ENCODE measurements at regions not wholly inside any gene's neighbourhood (a gene's known extent, or its start where the extent isn't known, plus 50 kb on each side); places are given as distances from the start of the nearest gene placed in this dataset.
A peak's percentile ranks its signal among the peaks of the same experiment; 100 is the strongest.

- no peak for DNase-seq
Observed at GRCh38 chr6:91580635-91581034, 993.8 kb upstream of the MAP3K7 start.

- no peak for DNase-seq
Observed at GRCh38 chr6:91575032-91575431, 988.2 kb upstream of the MAP3K7 start.

- DNase-seq: no peak
Observed at GRCh38 chr6:91573826-91574416, 987.0 kb upstream of the MAP3K7 start.

- DNase-seq: no peak
Observed at GRCh38 chr6:91572878-91573277, 986.0 kb upstream of the MAP3K7 start.

GRCh38 chr6:91569071-91569470 is 982.2 kb upstream of the MAP3K7 start:
- no peak for DNase-seq

GRCh38 chr6:91566467-91566866 is 979.6 kb upstream of the MAP3K7 start:
- DNase-seq: no peak

GRCh38 chr6:91565207-91565606 is 978.3 kb upstream of the MAP3K7 start:
- DNase-seq: no peak

GRCh38 chr6:91562955-91563354 is 976.1 kb upstream of the MAP3K7 start:
- DNase-seq: no peak

- no peak for DNase-seq
Observed at GRCh38 chr6:91560409-91560808, 973.5 kb upstream of the MAP3K7 start.

- DNase-seq: no peak
Observed at GRCh38 chr6:91540902-91541301, 954.0 kb upstream of the MAP3K7 start.

GRCh38 chr6:91539456-91539855 is 952.6 kb upstream of the MAP3K7 start:
- peak; percentile 26 for DNase-seq

GRCh38 chr6:91538622-91539021 is 951.8 kb upstream of the MAP3K7 start:
- no peak for DNase-seq

- DNase-seq: no peak
Observed at GRCh38 chr6:91534614-91535013, 947.7 kb upstream of the MAP3K7 start.

- DNase-seq: no peak
Observed at GRCh38 chr6:91523511-91523910, 936.6 kb upstream of the MAP3K7 start.

GRCh38 chr6:91521999-91522398 is 935.1 kb upstream of the MAP3K7 start:
- DNase-seq: no peak

- no peak for DNase-seq
Observed at GRCh38 chr6:91509711-91510110, 922.8 kb upstream of the MAP3K7 start.

- no peak for DNase-seq
Observed at GRCh38 chr6:91509039-91509438, 922.2 kb upstream of the MAP3K7 start.

GRCh38 chr6:91506509-91506908 is 919.6 kb upstream of the MAP3K7 start:
- no peak for DNase-seq

GRCh38 chr6:91505199-91505598 is 918.3 kb upstream of the MAP3K7 start:
- no peak for DNase-seq

GRCh38 chr6:91501930-91502329 is 915.1 kb upstream of the MAP3K7 start:
- DNase-seq: no peak

GRCh38 chr6:91500689-91501303 is 913.9 kb upstream of the MAP3K7 start:
- no peak for DNase-seq

- DNase-seq: no peak
Observed at GRCh38 chr6:91498576-91498975, 911.7 kb upstream of the MAP3K7 start.

GRCh38 chr6:91497770-91498169 is 910.9 kb upstream of the MAP3K7 start:
- DNase-seq: no peak

GRCh38 chr6:91490671-91491301 is 903.9 kb upstream of the MAP3K7 start:
- DNase-seq: no peak

Data from COR-L47 (cell line).